Activated T-helper 1 cell treated with anti-CD3 and anti-CD28 coated beads, Interleukin-12 subunit alpha, Interleukin-12 subunit beta, Interleukin-2, Interleukin-4 antibody, amounts not matched to agents 30 ng/mL and 10 ng/mL and 1 ng/mL, durations not matched to agents 14 hours and 24 hours and 36 hours (primary cell): ENCODE measurements at regions not wholly inside any gene's neighbourhood (a gene's known extent, or its start where the extent isn't known, plus 50 kb on each side); places are given as distances from the start of the nearest gene placed in this dataset.
"Not testable (repeated sequence)": the region's sequence is repeated elsewhere in the genome, so short reads cannot be mapped to it uniquely, and the experiment has no call there.

Source experiments
- DNase-seq: peaks from one replicate; pipeline ENCODE4 v3.0.0; 2021; ENCODE audit warnings: low spot score
- H3K27ac Mint-ChIP-seq: one replicate; pipeline ENCODE4 v1.8.0; 2021; ENCODE audit warnings: mild to moderate bottlenecking, mixed read lengths
- H3K27me3 Mint-ChIP-seq: one replicate; pipeline ENCODE4 v1.8.0; 2022; ENCODE audit warnings: mild to moderate bottlenecking, moderate library complexity, mixed read lengths; ENCODE audit not compliant: insufficient read depth
- H3K36me3 Mint-ChIP-seq: one replicate; pipeline ENCODE4 v1.8.0; 2021; ENCODE audit warnings: low read depth, mixed read lengths
- H3K4me1 Mint-ChIP-seq: one replicate; pipeline ENCODE4 v1.8.0; 2021; ENCODE audit warnings: low read depth, mixed read lengths
- H3K4me3 Mint-ChIP-seq: one replicate; pipeline ENCODE4 v1.8.0; 2021; ENCODE audit warnings: mild to moderate bottlenecking, moderate library complexity, mixed read lengths
- H3K9me3 Mint-ChIP-seq: one replicate; pipeline ENCODE4 v1.8.0; 2021; ENCODE audit warnings: mixed read lengths
- intact Hi-C: fragments of 100-400 bp; cut with micrococcal nuclease; formaldehyde crosslinking; loops from one replicate; pipeline ENCODE4 v1.15.1; 2024

DNA sequence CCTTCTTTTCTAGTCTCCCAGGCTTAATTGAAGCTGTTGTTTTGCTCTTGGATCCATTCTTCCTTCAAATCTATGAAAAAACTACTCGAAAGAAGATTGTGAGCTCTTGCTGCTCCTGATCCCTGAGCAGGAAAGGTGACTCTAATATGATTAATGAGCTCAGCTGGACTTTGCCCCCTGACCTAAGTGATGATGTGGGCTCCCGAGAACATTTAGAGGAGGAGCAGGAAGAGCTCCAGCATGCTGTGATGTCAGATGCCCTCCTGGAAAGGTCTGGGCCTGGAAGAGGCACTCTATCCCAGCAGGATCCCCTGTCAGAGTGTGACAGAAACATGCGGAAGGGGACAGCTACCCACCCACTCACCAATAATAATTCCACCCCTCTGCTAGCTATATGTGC lies 117.9 kb upstream of the PELI1 start:
- Mint-ChIP-seq H3K36me3 (peaks cover 2% of the 10 kb centered on the region), H3K4me3 (no peak overlapping the region), H3K9me3 (no peaks in the 10 kb centered on the region), H3K27me3 (peaks cover 2% of the 10 kb centered on the region), H3K4me1 (peaks cover 10% of the 10 kb centered on the region), H3K27ac (no peak overlapping the region)
- no peak for DNase-seq
- intact Hi-C loops: loop anchor here (5.0 kb wide), 1 partner anchor 35 kb away; no protein-coding TSS in a partner anchor

DNA sequence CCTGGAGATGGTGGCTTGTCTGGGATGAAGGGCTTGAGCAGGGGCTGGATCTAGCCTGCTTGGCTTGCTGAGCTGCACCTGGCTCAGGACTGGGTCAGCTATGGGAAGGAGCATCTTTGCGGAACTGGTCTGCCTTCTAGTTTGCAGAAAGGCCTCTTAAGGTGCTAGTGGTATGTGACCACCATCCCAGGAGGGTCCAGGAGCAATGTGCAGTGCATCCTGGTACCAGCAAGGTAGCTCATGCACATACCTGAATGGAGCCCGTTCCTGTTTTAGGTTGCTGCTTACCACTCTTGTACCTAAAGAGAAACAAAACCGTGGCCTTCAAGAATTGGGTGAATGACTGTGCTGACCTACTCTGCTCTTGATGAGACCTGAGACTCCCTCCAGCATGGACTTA lies 118.6 kb upstream of the PELI1 start:
- peaks cover 2% of the 10 kb centered on the region for H3K36me3 Mint-ChIP-seq
- H3K27ac Mint-ChIP-seq: no peak overlapping the region
- DNase-seq: no peak
- intact Hi-C loops: loop anchor here (5.0 kb wide), 1 partner anchor 36 kb away; no protein-coding TSS in a partner anchor
- H3K4me1 Mint-ChIP-seq: peaks cover 10% of the 10 kb centered on the region
- no peaks in the 10 kb centered on the region for H3K9me3 Mint-ChIP-seq
- H3K27me3 Mint-ChIP-seq: peaks cover 2% of the 10 kb centered on the region
- no peak overlapping the region for H3K4me3 Mint-ChIP-seq

DNA sequence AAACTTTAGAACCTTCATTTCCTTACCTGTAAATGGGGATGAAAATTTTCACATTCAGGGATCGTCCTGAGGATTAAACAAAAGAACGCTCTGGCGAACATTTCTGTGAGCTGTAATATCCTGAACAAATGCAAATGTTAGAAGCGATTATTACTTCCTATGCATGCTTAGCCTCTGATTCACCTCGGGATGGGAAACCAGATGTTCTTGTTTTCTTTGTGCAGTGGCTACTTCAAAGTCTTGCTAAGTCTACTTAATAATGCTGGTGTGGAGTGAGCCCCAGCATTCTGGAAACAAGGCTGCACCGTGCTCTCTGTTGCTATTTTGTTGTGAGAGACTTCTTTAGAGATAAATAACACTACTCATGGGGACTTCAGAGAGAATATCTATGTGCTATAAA lies 119.1 kb upstream of the PELI1 start:
- H3K27ac Mint-ChIP-seq: no peak overlapping the region
- no peak for DNase-seq
- no peaks in the 10 kb centered on the region for H3K9me3 Mint-ChIP-seq
- H3K36me3 Mint-ChIP-seq: peaks cover 2% of the 10 kb centered on the region
- H3K27me3 Mint-ChIP-seq: peaks cover 2% of the 10 kb centered on the region
- H3K4me1 Mint-ChIP-seq: peaks cover 10% of the 10 kb centered on the region
- H3K4me3 Mint-ChIP-seq: no peak overlapping the region
- intact Hi-C loops: loop anchor here (5.0 kb wide), 1 partner anchor 36 kb away; no protein-coding TSS in a partner anchor

GRCh38 chr2:64267699-64268098 lies 123.5 kb upstream of the PELI1 start:
- Mint-ChIP-seq H3K4me3 (no peak overlapping the region), H3K4me1 (no peaks in the 10 kb centered on the region), H3K27ac (no peak overlapping the region)

GRCh38 chr2:64268330-64269048 lies 124.3 kb upstream of the PELI1 start:
- H3K9me3 Mint-ChIP-seq: peaks cover 12% of the 10 kb centered on the region
- H3K27me3 Mint-ChIP-seq: no peaks in the 10 kb centered on the region
- H3K4me1 Mint-ChIP-seq: peaks cover 7% of the 10 kb centered on the region
- DNase-seq: no peak
- H3K4me3 Mint-ChIP-seq: no peak overlapping the region
- H3K27ac Mint-ChIP-seq: no peak overlapping the region
- H3K36me3 Mint-ChIP-seq: peaks cover 5% of the 10 kb centered on the region
- intact Hi-C loops: no loop called here

More at GRCh38 chr2:64267699-64268098, 123.5 kb upstream of the PELI1 start:
- no peak for DNase-seq
- Mint-ChIP-seq H3K9me3 (peaks cover 12% of the 10 kb centered on the region), H3K27me3 (no peaks in the 10 kb centered on the region), H3K36me3 (peaks cover 3% of the 10 kb centered on the region)
- intact Hi-C loops: no loop called here

DNA sequence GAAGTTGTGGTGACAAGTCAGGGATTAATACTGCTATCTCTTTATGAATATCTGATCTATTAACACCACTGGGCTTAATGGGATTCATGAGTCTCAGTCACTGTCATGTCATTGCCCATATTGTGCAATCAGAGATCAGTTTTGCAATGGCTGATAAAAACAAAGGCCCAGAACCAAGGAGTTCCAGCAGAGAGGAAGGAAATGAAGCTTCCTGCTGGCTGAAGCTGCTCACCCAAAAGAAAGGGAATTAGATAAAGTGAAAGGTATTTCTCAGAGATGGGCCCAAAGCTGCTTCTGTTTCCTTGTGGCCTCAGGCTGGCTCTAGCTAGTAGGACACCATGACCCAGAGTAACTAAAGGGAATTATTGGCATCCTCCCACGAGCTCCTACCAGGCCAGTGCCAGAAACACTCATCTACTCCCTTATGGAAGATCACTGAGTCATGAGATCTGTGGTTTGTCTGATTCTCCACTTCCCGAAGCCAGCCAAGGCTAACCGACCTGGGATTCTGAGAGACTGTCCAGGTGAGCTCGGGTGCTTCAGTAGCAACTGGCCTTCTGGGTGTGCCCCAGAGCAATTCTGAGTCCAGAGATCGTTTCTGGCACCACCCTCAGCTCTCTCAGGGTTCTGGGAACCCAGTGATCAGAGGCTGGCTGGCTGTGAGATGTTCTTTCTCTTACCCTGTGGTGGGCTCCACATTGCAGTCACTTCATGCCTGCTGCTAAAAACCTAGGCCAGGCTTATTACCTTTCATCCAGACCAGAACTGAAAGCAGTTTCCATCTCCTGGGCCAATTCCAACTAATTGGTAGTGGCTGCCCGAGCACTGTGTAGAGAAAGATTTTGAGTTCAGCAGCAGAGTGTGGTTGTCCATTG lies 129.5 kb upstream of the PELI1 start:
- Mint-ChIP-seq H3K27ac (no peak overlapping the region), H3K4me1 (peaks cover 20% of the 10 kb centered on the region), H3K27me3 (no peaks in the 10 kb centered on the region), H3K4me3 (no peak overlapping the region), H3K36me3 (peaks cover 5% of the 10 kb centered on the region), H3K9me3 (peaks cover 12% of the 10 kb centered on the region)
- no peak for DNase-seq
- intact Hi-C loops: loop anchor here (2.0 kb wide), 1 partner anchor 13 kb away; no protein-coding TSS in a partner anchor

GRCh38 chr2:64274399-64275173 lies 130.4 kb upstream of the PELI1 start:
- peaks cover 20% of the 10 kb centered on the region for H3K4me1 Mint-ChIP-seq
- H3K4me3 Mint-ChIP-seq: no peak overlapping the region
- H3K9me3 Mint-ChIP-seq: peaks cover 12% of the 10 kb centered on the region
- intact Hi-C loops: loop anchor here (2.0 kb wide), 1 partner anchor 14 kb away; no protein-coding TSS in a partner anchor
- DNase-seq: no peak
- H3K27ac Mint-ChIP-seq: no peak overlapping the region
- no peaks in the 10 kb centered on the region for H3K27me3 Mint-ChIP-seq
- peaks cover 5% of the 10 kb centered on the region for H3K36me3 Mint-ChIP-seq

GRCh38 chr2:64275174-64275466 lies 130.9 kb upstream of the PELI1 start:
- Mint-ChIP-seq H3K4me3 (no peak overlapping the region), H3K4me1 (peaks cover 20% of the 10 kb centered on the region), H3K36me3 (peaks cover 5% of the 10 kb centered on the region), H3K27ac (no peak overlapping the region), H3K9me3 (peaks cover 11% of the 10 kb centered on the region), H3K27me3 (no peaks in the 10 kb centered on the region)
- intact Hi-C loops: loop anchor here (2.0 kb wide), 1 partner anchor 14 kb away; no protein-coding TSS in a partner anchor
- DNase-seq: no peak

- DNase-seq: no peak
- Mint-ChIP-seq H3K9me3 (no peaks in the 10 kb centered on the region), H3K4me1 (peaks cover 20% of the 10 kb centered on the region), H3K36me3 (peaks cover 2% of the 10 kb centered on the region), H3K27me3 (no peaks in the 10 kb centered on the region), H3K4me3 (no peak overlapping the region), H3K27ac (no peak overlapping the region)
- intact Hi-C loops: no loop called here
Observed at GRCh38 chr2:64276417-64277095, 132.3 kb upstream of the PELI1 start.

GRCh38 chr2:64277101-64277849 lies 133.1 kb upstream of the PELI1 start:
- H3K4me1 Mint-ChIP-seq: peaks cover 20% of the 10 kb centered on the region
- H3K27me3 Mint-ChIP-seq: no peaks in the 10 kb centered on the region
- no peak for DNase-seq
- H3K9me3 Mint-ChIP-seq: no peaks in the 10 kb centered on the region
- H3K27ac Mint-ChIP-seq: no peak overlapping the region
- intact Hi-C loops: no loop called here
- H3K4me3 Mint-ChIP-seq: no peak overlapping the region
- peaks cover 2% of the 10 kb centered on the region for H3K36me3 Mint-ChIP-seq

DNA sequence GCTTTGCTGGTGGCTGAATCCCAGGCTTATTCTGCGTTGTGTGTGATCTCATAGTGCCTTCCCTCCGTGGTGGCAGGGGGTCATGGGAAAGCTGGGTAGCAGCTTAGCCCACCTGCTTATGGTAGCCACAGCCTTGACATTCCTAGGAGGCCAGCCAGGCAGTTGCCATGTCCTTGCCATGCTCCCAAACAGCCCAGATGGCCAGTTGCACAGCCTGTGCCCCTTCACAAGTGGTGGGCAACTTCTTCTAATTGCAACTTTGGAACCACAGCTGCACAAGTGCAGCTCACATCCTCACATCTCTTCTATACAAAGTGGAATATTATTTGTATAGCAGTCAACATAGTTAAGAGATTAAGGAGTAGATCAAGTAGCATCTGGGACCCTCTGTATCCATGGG lies 136.6 kb upstream of the PELI1 start:
- H3K27ac Mint-ChIP-seq, intact Hi-C loops, H3K4me3 Mint-ChIP-seq, H3K27me3 Mint-ChIP-seq, H3K36me3 Mint-ChIP-seq, H3K9me3 Mint-ChIP-seq, DNase-seq, H3K4me1 Mint-ChIP-seq: not testable (repeated sequence)
